Small intestine (tissue), 7 donors: ENCODE measurements at regions not wholly inside any gene's neighbourhood (a gene's known extent, or its start where the extent isn't known, plus 50 kb on each side); places are given as distances from the start of the nearest gene placed in this dataset.

Experiments used
- DNase-seq, 2 donors: peaks; one replicate each; pipeline versions ENCODE4 v3.0.0 to v3.0.0-alpha.2; 2013
- FAIRE-seq: peaks from 2 replicates; lab custom pipeline; 2012; peaks lifted over from hg19 to GRCh38; lab: Jason Lieb, UNC
- H3K27ac ChIP-seq, 3 donors: one replicate each; pipeline ENCODE4 v1.5.1; 2013; ENCODE audit warnings: low read length in 2 of 3, mild to moderate bottlenecking in 2 of 3, control low read depth in 1 of 3, inconsistent platforms in 1 of 3, low read depth in 1 of 3, moderate library complexity in 1 of 3
- H3K27me3 ChIP-seq, 3 donors: one replicate each; pipeline ENCODE4 v1.6.1; 2013; ENCODE audit warnings: low read length in 3 of 3, inconsistent platforms in 1 of 3; ENCODE audit not compliant: control insufficient read depth in 3 of 3, insufficient read depth in 3 of 3
- H3K36me3 ChIP-seq, 3 donors: one replicate each; pipeline ENCODE4 v1.6.1; 2013; ENCODE audit warnings: low read length in 3 of 3, inconsistent platforms in 1 of 3, low read depth in 1 of 3, mild to moderate bottlenecking in 1 of 3, moderate library complexity in 1 of 3; ENCODE audit not compliant: control insufficient read depth in 3 of 3, insufficient read depth in 2 of 3
- H3K4me1 ChIP-seq, 3 donors: one replicate each; pipeline ENCODE4 v1.6.1; 2013; ENCODE audit warnings: low read length in 2 of 3, inconsistent platforms in 1 of 3, low read depth in 1 of 3, mild to moderate bottlenecking in 1 of 3, moderate library complexity in 1 of 3; ENCODE audit not compliant: control insufficient read depth in 3 of 3, insufficient read depth in 2 of 3
- H3K4me3 ChIP-seq, 3 donors: one replicate each; pipeline ENCODE4 v1.5.1; 2013; ENCODE audit warnings: low read length in 3 of 3, control low read depth in 1 of 3, inconsistent platforms in 1 of 3, low read depth in 1 of 3, mild to moderate bottlenecking in 1 of 3, moderate library complexity in 1 of 3
- H3K9me3 ChIP-seq, 2 donors: one replicate each; pipeline ENCODE4 v1.6.1; 2013; ENCODE audit warnings: low read depth in 1 of 2, low read length in 1 of 2; ENCODE audit not compliant: control insufficient read depth in 2 of 2, insufficient read depth in 1 of 2
- WGBS, 3 donors: extraction: QIAGEN DNeasy Blood & Tissue Kit; methylation state at CpG; one replicate each; pipeline ENCODE4 v1.1.7; 2013; 5-methylcytosine and 5-hydroxymethylcytosine counted together
- donor health status: healthy with polysubstance abuse.
- donor health status: control.
- donor health status: control.
- donor health status: Bipolar disorder and iron deficiency.
- donor health status: healthy.

- no peak overlapping the region for H3K4me3 ChIP-seq
- DNase-seq (no peak), FAIRE-seq (no peak)
- H3K27ac ChIP-seq, result no peak overlapping the region
- WGBS, 3 donors, result 76 to 87% (median 76%) methylated on average over 14 of the region's 14 CpGs
- no peaks in the 10 kb centered on the region for H3K9me3 ChIP-seq
- no peaks in the 10 kb centered on the region for H3K36me3 ChIP-seq
- H3K27me3 ChIP-seq, result peaks cover 0 to 3% (median 0%) of the 10 kb centered on the region in 3 donors
- H3K4me1 ChIP-seq, result no peaks in the 10 kb centered on the region
Measured at GRCh38 chr22:49294656-49295464, 532.8 kb downstream of the BRD1 start.

GRCh38 chr22:49292909-49293308 is 534.8 kb downstream of the BRD1 start:
- no peaks in the 10 kb centered on the region for H3K36me3 ChIP-seq
- peaks cover 0 to 3% (median 0%) of the 10 kb centered on the region in 3 donors for H3K27me3 ChIP-seq
- no peak overlapping the region for H3K4me3 ChIP-seq
- DNase-seq, result no peak
- WGBS, 3 donors, result 62 to 78% (median 72%) methylated on average over 5 of the region's 5 CpGs
- H3K27ac ChIP-seq, result no peak overlapping the region
- no peak for FAIRE-seq
- no peaks in the 10 kb centered on the region for H3K9me3 ChIP-seq
- H3K4me1 ChIP-seq, result no peaks in the 10 kb centered on the region

GRCh38 chr22:49291781-49292180 is 535.9 kb downstream of the BRD1 start:
- H3K27ac ChIP-seq, result no peak overlapping the region
- no peak for DNase-seq

GRCh38 chr22:49291169-49291568 is 536.5 kb downstream of the BRD1 start:
- H3K27me3 ChIP-seq, result peaks cover 0 to 3% (median 0%) of the 10 kb centered on the region in 3 donors
- H3K27ac ChIP-seq, result no peak overlapping the region
- H3K9me3 ChIP-seq, result no peaks in the 10 kb centered on the region
- no peaks in the 10 kb centered on the region for H3K4me1 ChIP-seq
- H3K36me3 ChIP-seq, result no peaks in the 10 kb centered on the region
- no peak overlapping the region for H3K4me3 ChIP-seq
- FAIRE-seq (no peak), DNase-seq (no peak)
- 66 to 73% (median 72%) methylated on average over 13 of the region's 13 CpGs for WGBS, 3 donors

More at GRCh38 chr22:49291781-49292180, 535.9 kb downstream of the BRD1 start:
- Histone ChIP-seq H3K4me3 (no peak overlapping the region), H3K27me3 (peaks cover 0 to 3% (median 0%) of the 10 kb centered on the region in 3 donors), H3K9me3 (no peaks in the 10 kb centered on the region), H3K4me1 (no peaks in the 10 kb centered on the region), H3K36me3 (no peaks in the 10 kb centered on the region)
- 59 to 77% (median 73%) methylated on average over 5 of the region's 5 CpGs for WGBS, 3 donors
- FAIRE-seq, result no peak

GRCh38 chr22:49290711-49291110 is 537.0 kb downstream of the BRD1 start:
- Histone ChIP-seq H3K36me3 (no peaks in the 10 kb centered on the region), H3K27ac (no peak overlapping the region), H3K9me3 (no peaks in the 10 kb centered on the region), H3K27me3 (peaks cover 0 to 3% (median 0%) of the 10 kb centered on the region in 3 donors), H3K4me1 (no peaks in the 10 kb centered on the region), H3K4me3 (no peak overlapping the region)
- FAIRE-seq, result no peak
- DNase-seq, result no peak
- whole genome bisulfite sequencing, 3 donors, result 44 to 54% (median 48%) methylated on average over 6 of the region's 6 CpGs

- DNase-seq, result no peak
Measured at GRCh38 chr22:49289822-49290679, 537.6 kb downstream of the BRD1 start.

GRCh38 chr22:49286181-49286760 is 541.4 kb downstream of the BRD1 start:
- FAIRE-seq (no peak), DNase-seq (no peak)
- WGBS, 3 donors, result 71 to 86% (median 71%) methylated on average over 15 of the region's 15 CpGs
- no peaks in the 10 kb centered on the region for H3K36me3 ChIP-seq
- H3K27me3 ChIP-seq, result peaks cover 0 to 2% (median 0%) of the 10 kb centered on the region in 3 donors
- no peaks in the 10 kb centered on the region for H3K4me1 ChIP-seq
- H3K27ac ChIP-seq, result no peak overlapping the region
- no peaks in the 10 kb centered on the region for H3K9me3 ChIP-seq
- H3K4me3 ChIP-seq, result no peak overlapping the region

More at GRCh38 chr22:49289822-49290679, 537.6 kb downstream of the BRD1 start:
- Histone ChIP-seq H3K27ac (no peak overlapping the region), H3K4me3 (no peak overlapping the region), H3K36me3 (no peaks in the 10 kb centered on the region), H3K27me3 (peaks cover 0 to 3% (median 0%) of the 10 kb centered on the region in 3 donors), H3K9me3 (no peaks in the 10 kb centered on the region), H3K4me1 (no peaks in the 10 kb centered on the region)
- FAIRE-seq, result no peak
- 58 to 64% (median 63%) methylated on average over 24 of the region's 24 CpGs for WGBS, 3 donors

GRCh38 chr22:49284931-49285330 is 542.7 kb downstream of the BRD1 start:
- Histone ChIP-seq H3K27ac (no peak overlapping the region), H3K4me3 (no peak overlapping the region), H3K4me1 (no peaks in the 10 kb centered on the region), H3K36me3 (no peaks in the 10 kb centered on the region), H3K27me3 (peaks cover 0 to 3% (median 0%) of the 10 kb centered on the region in 3 donors), H3K9me3 (no peaks in the 10 kb centered on the region)
- WGBS, 3 donors, result 79 to 83% (median 83%) methylated on average over 15 of the region's 15 CpGs
- FAIRE-seq (no peak), DNase-seq (no peak)
